ENCODE measurements at regions not wholly inside any gene's neighbourhood (a gene's known extent, or its start where the extent isn't known, plus 50 kb on each side); places are given as distances from the start of the nearest gene placed in this dataset.

DNA sequence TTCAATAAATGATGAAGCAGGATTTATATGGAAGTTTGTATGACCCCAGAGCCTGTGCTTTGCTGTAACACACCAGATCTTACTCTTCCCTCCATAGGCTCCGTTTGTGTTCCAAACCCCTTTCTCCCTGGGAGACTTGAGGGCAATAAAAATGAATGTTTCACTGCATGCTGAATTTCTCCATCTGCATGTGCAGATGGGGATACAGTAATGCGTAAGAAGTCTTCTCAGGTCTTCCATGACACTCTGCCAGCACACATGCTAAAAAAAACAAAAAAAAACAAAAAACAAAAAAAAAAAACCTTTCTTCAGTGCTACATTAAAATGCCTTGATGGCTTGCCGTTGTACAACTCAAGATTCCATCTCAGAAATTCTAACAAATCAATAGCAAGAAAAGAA lies 170.2 kb upstream of the ANKFN1 start (continued):
- TF ChIP-seq, protein P1, sequence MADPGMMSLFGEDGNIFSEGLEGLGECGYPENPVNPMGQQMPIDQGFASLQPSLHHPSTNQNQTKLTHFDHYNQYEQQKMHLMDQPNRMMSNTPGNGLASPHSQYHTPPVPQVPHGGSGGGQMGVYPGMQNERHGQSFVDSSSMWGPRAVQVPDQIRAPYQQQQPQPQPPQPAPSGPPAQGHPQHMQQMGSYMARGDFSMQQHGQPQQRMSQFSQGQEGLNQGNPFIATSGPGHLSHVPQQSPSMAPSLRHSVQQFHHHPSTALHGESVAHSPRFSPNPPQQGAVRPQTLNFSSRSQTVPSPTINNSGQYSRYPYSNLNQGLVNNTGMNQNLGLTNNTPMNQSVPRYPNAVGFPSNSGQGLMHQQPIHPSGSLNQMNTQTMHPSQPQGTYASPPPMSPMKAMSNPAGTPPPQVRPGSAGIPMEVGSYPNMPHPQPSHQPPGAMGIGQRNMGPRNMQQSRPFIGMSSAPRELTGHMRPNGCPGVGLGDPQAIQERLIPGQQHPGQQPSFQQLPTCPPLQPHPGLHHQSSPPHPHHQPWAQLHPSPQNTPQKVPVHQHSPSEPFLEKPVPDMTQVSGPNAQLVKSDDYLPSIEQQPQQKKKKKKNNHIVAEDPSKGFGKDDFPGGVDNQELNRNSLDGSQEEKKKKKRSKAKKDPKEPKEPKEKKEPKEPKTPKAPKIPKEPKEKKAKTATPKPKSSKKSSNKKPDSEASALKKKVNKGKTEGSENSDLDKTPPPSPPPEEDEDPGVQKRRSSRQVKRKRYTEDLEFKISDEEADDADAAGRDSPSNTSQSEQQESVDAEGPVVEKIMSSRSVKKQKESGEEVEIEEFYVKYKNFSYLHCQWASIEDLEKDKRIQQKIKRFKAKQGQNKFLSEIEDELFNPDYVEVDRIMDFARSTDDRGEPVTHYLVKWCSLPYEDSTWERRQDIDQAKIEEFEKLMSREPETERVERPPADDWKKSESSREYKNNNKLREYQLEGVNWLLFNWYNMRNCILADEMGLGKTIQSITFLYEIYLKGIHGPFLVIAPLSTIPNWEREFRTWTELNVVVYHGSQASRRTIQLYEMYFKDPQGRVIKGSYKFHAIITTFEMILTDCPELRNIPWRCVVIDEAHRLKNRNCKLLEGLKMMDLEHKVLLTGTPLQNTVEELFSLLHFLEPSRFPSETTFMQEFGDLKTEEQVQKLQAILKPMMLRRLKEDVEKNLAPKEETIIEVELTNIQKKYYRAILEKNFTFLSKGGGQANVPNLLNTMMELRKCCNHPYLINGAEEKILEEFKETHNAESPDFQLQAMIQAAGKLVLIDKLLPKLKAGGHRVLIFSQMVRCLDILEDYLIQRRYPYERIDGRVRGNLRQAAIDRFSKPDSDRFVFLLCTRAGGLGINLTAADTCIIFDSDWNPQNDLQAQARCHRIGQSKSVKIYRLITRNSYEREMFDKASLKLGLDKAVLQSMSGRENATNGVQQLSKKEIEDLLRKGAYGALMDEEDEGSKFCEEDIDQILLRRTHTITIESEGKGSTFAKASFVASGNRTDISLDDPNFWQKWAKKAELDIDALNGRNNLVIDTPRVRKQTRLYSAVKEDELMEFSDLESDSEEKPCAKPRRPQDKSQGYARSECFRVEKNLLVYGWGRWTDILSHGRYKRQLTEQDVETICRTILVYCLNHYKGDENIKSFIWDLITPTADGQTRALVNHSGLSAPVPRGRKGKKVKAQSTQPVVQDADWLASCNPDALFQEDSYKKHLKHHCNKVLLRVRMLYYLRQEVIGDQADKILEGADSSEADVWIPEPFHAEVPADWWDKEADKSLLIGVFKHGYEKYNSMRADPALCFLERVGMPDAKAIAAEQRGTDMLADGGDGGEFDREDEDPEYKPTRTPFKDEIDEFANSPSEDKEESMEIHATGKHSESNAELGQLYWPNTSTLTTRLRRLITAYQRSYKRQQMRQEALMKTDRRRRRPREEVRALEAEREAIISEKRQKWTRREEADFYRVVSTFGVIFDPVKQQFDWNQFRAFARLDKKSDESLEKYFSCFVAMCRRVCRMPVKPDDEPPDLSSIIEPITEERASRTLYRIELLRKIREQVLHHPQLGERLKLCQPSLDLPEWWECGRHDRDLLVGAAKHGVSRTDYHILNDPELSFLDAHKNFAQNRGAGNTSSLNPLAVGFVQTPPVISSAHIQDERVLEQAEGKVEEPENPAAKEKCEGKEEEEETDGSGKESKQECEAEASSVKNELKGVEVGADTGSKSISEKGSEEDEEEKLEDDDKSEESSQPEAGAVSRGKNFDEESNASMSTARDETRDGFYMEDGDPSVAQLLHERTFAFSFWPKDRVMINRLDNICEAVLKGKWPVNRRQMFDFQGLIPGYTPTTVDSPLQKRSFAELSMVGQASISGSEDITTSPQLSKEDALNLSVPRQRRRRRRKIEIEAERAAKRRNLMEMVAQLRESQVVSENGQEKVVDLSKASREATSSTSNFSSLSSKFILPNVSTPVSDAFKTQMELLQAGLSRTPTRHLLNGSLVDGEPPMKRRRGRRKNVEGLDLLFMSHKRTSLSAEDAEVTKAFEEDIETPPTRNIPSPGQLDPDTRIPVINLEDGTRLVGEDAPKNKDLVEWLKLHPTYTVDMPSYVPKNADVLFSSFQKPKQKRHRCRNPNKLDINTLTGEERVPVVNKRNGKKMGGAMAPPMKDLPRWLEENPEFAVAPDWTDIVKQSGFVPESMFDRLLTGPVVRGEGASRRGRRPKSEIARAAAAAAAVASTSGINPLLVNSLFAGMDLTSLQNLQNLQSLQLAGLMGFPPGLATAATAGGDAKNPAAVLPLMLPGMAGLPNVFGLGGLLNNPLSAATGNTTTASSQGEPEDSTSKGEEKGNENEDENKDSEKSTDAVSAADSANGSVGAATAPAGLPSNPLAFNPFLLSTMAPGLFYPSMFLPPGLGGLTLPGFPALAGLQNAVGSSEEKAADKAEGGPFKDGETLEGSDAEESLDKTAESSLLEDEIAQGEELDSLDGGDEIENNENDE (IDR thresholded peaks at IDR 0.05; ENCODE audit: insufficient replicate concordance, low read length): no peak
- TF ChIP-seq KDM5A (IDR thresholded peaks at IDR 0.05; ENCODE audit: low read length): no peak
- TF ChIP-seq RNF2 (IDR thresholded peaks at IDR 0.05; ENCODE audit: borderline replicate concordance, low read depth, low read length, missing control alignments, poor library complexity, severe bottlenecking): no peak
- TF ChIP-seq CTBP2 (IDR thresholded peaks at IDR 0.05; ENCODE audit: borderline replicate concordance, insufficient read depth, insufficient read length, low read length): no peak
